HG02759 (cell line): ENCODE measurements at regions not wholly inside any gene's neighbourhood (a gene's known extent, or its start where the extent isn't known, plus 50 kb on each side); places are given as distances from the start of the nearest gene placed in this dataset.

ENCODE experiments used
- ATAC-seq: cut with Tn5 transposase; IDR thresholded peaks from one replicate; pipeline ENCODE4 v1.9.1; 2021; ENCODE audit warnings: mild to moderate bottlenecking, moderate library complexity; ENCODE audit not compliant: unreplicated experiment

GRCh38 chr2:65514555-65515195 lies 82.3 kb upstream of the SPRED2 start:
- ATAC-seq: no peak

GRCh38 chr2:65512783-65513182 lies 80.4 kb upstream of the SPRED2 start:
- no peak for ATAC-seq

GRCh38 chr2:65511306-65511705 lies 78.9 kb upstream of the SPRED2 start:
- no peak for ATAC-seq

DNA sequence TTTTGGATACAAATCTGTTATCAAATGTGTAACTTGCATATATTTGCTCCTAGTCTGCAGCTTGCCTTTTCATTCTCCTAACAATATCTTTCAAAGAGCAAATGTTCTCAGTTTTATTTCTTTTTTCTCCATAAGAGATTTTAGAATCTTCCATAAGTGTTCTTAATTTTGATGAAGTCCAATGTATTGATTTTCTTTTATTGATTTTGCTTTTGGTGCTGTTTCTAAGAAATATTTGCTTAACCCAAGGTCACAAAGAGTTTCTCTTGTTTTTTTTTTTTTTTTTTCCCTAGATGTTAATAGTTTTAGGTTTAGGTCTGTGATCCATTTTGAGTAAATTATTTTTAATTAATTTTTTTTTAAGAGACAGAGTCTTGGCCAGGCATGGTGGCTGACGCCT lies 75.8 kb upstream of the SPRED2 start:
- ATAC-seq: no peak

DNA sequence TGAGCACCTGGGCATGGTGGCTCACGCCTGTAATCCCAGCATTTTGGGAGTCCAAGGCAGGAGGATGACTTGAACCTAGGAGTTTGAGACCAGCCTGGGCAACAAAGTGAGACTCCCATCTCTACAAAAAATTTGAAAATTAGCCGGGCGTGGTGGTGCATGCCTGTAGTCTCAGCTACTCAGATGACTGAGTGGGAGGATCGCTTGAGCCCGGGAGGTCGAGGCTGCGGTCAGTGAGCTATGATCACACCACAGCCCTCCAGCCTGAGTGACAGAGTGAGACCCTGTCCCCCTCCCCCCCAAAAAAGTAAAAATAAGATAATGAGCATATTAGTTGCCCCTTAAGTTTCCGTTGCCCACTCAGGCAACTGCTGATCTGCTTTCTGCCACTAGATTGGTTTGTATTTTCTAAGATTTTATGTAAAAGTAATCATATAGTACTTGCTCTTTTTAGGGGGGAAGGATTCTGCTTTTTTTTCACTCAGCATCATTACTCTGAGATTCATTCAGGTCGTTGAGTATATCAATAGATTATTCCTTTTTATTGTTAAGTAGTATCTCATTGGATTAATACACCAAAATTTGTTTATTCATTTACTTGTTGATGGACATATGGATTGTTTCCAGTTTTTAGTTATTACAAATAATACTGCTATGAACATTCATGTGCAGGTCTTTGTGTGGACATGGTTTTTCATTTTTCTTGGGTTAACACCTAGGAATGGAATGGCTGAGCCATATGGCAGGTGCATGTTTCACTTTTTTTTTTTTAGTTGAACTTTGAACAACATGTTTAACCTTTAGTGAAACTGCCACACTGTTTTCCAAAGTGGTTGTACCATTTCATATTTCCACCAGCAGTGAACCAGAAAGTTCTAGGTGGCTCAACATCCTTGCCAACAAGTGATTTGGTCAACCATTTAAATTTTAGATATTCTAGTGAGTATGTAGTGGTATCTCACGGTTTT lies 75.0 kb upstream of the SPRED2 start:
- ATAC-seq: no peak

DNA sequence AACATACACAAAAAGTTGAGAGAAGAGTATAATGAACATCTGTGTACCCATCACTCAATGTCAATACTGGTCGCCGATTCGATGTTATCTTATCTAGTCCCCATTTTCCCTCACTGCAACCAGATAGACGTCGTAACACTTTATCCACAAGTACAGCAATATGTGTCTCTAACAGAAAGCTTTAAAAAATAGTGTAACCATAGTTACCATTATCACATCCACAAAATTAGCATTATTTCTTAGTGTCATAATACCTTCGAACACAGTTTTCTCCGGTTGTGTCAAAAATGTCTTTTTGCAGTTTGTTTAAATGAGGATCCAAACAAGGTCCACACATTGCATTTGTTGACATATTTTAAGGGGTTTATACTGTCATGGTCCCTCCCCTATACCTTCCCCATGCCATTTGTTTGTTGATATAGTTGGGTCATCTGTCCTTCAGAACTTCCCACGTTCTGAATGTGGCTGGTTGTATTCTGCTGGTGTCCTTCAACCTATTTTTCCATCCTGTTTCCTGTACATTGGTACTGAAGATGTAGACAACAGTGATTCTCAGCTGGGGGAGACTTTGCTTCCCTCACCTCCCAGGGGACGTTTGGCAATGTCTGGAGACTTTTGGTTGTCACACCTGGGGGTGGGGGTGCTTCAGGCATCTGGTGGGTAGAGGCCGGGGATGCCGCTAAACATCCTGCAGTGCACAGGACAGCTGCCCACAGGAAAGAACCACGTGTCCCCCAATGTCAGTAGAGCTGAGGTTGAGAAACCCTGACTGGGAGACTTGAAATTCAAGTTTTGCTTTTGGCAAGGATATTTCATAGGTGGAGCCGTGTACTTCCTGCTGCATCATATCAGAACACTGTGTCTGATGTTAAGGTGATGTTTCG lies 72.7 kb upstream of the SPRED2 start:
- ATAC-seq: no peak

DNA sequence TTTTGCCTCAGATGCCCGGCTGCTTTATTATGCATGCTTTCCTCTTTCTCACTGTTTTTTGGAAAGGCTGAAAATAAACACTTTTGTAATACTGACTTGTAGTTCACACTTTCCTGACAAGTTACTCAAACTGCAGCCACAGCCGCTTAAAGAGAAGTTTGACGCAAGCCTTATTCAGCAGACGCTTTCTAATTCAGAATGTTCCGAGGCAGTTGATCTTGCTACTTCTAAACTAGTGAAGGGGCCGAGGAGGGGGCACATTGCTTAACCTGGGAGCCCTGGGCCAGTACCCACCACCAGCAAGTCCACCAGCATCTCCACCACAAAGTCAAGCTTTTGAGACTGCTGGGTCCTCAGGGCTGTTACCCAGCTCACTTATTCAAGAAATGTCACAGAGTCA lies 71.8 kb upstream of the SPRED2 start:
- ATAC-seq: no peak

DNA sequence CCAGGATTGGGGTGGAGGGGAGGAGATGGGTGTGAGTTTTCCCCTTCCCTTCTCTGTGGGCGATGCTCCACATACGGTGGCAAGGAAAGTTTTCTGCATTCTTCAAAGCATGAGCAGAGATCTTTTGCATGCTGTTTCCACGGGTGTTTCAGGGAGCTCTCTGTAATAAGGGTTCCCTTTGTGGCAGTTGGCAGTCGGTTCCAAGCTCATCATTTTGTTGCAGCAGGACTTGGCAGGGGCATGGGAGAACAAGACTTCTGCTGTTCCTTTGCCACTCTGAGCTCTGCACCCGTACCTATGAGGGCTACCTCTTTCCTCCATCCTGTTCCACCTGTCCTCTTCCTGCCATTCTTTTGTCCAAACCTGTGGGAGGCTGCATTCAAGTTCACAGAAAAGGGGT lies 71.3 kb upstream of the SPRED2 start:
- no peak for ATAC-seq

GRCh38 chr2:65501836-65502235 lies 69.4 kb upstream of the SPRED2 start:
- no peak for ATAC-seq

- peak; percentile 79 for ATAC-seq
These were observed 68.7 kb upstream of the SPRED2 start for GRCh38 chr2:65501074-65501473.

- peak; percentile 57 for ATAC-seq
These were observed 68.1 kb upstream of the SPRED2 start for GRCh38 chr2:65500310-65501040.

GRCh38 chr2:65499216-65499615 lies 66.8 kb upstream of the SPRED2 start:
- no peak for ATAC-seq

GRCh38 chr2:65498396-65498795 lies 66.0 kb upstream of the SPRED2 start:
- ATAC-seq: no peak

GRCh38 chr2:65495251-65495877 lies 63.0 kb upstream of the SPRED2 start:
- no peak for ATAC-seq

- ATAC-seq: no peak
These were observed 61.7 kb upstream of the SPRED2 start for GRCh38 chr2:65494078-65494477.

DNA sequence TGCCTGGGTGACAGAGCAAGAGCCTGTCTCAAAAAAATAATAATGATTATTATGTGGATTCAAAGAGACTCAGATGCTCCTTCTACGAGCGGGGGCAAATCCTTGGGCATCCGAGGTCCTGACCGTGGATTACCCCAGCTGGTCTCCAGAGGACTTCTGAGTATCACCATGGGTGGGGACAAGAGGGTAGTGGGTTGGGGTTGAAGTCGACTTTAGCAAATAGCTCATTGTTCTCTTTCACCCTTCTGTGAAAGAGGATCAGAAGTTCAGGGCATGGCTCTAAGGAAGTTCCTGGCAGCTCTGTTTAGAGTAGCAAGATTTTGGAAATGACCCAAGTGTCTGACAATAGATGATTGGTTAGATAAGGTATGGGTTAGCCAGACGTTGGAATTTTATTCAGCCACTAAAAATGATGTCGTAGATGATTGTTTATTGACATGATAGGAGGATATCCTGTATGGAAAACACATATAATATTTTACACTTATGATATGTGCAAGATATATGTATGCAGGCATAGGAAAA lies 59.0 kb upstream of the SPRED2 start:
- ATAC-seq: no peak

GRCh38 chr2:65490222-65490621 lies 57.8 kb upstream of the SPRED2 start:
- no peak for ATAC-seq

DNA sequence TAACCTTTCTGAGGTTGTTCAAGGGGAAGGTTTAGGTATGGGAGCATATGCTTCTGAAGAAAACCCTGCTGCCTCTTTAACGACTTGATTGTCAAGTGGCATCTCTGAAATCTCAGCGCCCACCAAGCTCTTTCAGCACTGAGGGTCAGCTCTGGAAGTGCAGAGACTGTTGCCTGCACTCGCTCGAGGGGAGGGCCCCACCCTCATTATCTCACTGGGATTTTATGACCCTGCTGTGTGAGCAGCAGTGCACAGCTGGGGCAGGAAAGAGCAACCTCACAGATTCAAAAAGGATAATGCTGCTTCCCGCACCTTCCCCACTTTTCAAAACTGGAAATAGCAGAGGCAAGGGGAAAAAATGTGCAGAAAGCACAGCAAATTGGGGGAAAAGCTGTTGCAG lies 56.9 kb upstream of the SPRED2 start:
- no peak for ATAC-seq

DNA sequence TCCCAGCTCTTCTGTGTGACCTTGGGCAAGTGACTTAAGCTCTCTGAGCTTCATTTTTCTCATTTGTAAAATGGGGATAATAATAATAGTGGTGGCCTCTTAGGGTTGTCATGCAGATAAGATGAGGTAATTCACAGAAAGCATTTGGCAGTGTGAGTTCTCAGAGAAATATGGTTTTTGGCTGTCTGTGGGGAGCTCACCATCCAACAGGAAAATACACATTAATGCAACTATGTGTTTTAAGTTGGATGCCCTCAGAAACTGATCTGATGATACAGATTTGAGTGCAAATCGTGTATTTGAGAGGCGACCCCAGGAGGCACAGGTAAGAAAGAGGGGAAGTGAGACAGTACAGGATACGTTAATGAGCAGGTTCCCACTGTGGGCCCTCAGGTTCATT lies 56.1 kb upstream of the SPRED2 start:
- ATAC-seq: no peak

GRCh38 chr2:65487404-65487803 lies 55.0 kb upstream of the SPRED2 start:
- no peak for ATAC-seq
